ENCODE measurements at regions not wholly inside any gene's neighbourhood (a gene's known extent, or its start where the extent isn't known, plus 50 kb on each side); places are given as distances from the start of the nearest gene placed in this dataset.
"Not testable (repeated sequence)": the region's sequence is repeated elsewhere in the genome, so short reads cannot be mapped to it uniquely, and the experiment has no call there.

- DNase-seq (ENCODE audit: low spot score): not testable (repeated sequence)
Observed at GRCh38 chr21:6486821-6487220, 4034.6 kb upstream of the TPTE start.

GRCh38 chr21:6492691-6493090 is 4028.7 kb upstream of the TPTE start:
- DNase-seq (ENCODE audit: low spot score): not testable (repeated sequence)

- not testable (repeated sequence) for DNase-seq (ENCODE audit: low spot score)
Observed at GRCh38 chr21:6493957-6494356, 4027.4 kb upstream of the TPTE start.

GRCh38 chr21:6496356-6496755 is 4025.0 kb upstream of the TPTE start:
- not testable (repeated sequence) for DNase-seq (ENCODE audit: low spot score)

- peak; percentile 0 for DNase-seq (ENCODE audit: low spot score)
Observed at GRCh38 chr21:6498716-6499115, 4022.7 kb upstream of the TPTE start.

GRCh38 chr21:6499128-6499826 is 4022.1 kb upstream of the TPTE start:
- DNase-seq (ENCODE audit: low spot score): not testable (repeated sequence)

- not testable (repeated sequence) for DNase-seq (ENCODE audit: low spot score)
Observed at GRCh38 chr21:6499866-6500265, 4021.5 kb upstream of the TPTE start.

GRCh38 chr21:6500681-6501080 is 4020.7 kb upstream of the TPTE start:
- DNase-seq (ENCODE audit: low spot score): not testable (repeated sequence)

- DNase-seq (ENCODE audit: low spot score): not testable (repeated sequence)
Observed at GRCh38 chr21:6506167-6506894, 4015.1 kb upstream of the TPTE start.

- not testable (repeated sequence) for DNase-seq (ENCODE audit: low spot score)
Observed at GRCh38 chr21:6507632-6508031, 4013.8 kb upstream of the TPTE start.

GRCh38 chr21:6521777-6522176 is 3999.6 kb upstream of the TPTE start:
- not testable (repeated sequence) for DNase-seq (ENCODE audit: low spot score)

GRCh38 chr21:6526213-6526612 is 3995.2 kb upstream of the TPTE start:
- not testable (repeated sequence) for DNase-seq (ENCODE audit: low spot score)

- not testable (repeated sequence) for DNase-seq (ENCODE audit: low spot score)
Observed at GRCh38 chr21:6530655-6531054, 3990.7 kb upstream of the TPTE start.

GRCh38 chr21:6533261-6533660 is 3988.1 kb upstream of the TPTE start:
- not testable (repeated sequence) for DNase-seq (ENCODE audit: low spot score)

GRCh38 chr21:6538320-6538719 is 3983.1 kb upstream of the TPTE start:
- not testable (repeated sequence) for DNase-seq (ENCODE audit: low spot score)

GRCh38 chr21:6539688-6540087 is 3981.7 kb upstream of the TPTE start:
- not testable (repeated sequence) for DNase-seq (ENCODE audit: low spot score)

- DNase-seq (ENCODE audit: low spot score): not testable (repeated sequence)
Observed at GRCh38 chr21:6541036-6541435, 3980.3 kb upstream of the TPTE start.

- not testable (repeated sequence) for DNase-seq (ENCODE audit: low spot score)
Observed at GRCh38 chr21:6545288-6545687, 3976.1 kb upstream of the TPTE start.

GRCh38 chr21:6551045-6551444 is 3970.3 kb upstream of the TPTE start:
- DNase-seq (ENCODE audit: low spot score): not testable (repeated sequence)

- DNase-seq (ENCODE audit: low spot score): not testable (repeated sequence)
Observed at GRCh38 chr21:6553505-6554376, 3967.6 kb upstream of the TPTE start.

- not testable (repeated sequence) for DNase-seq (ENCODE audit: low spot score)
Observed at GRCh38 chr21:6554377-6554864, 3967.0 kb upstream of the TPTE start.

GRCh38 chr21:6556516-6556915 is 3964.9 kb upstream of the TPTE start:
- DNase-seq (ENCODE audit: low spot score): not testable (repeated sequence)
